ENCODE measurements at regions not wholly inside any gene's neighbourhood (a gene's known extent, or its start where the extent isn't known, plus 50 kb on each side); places are given as distances from the start of the nearest gene placed in this dataset.

DNA sequence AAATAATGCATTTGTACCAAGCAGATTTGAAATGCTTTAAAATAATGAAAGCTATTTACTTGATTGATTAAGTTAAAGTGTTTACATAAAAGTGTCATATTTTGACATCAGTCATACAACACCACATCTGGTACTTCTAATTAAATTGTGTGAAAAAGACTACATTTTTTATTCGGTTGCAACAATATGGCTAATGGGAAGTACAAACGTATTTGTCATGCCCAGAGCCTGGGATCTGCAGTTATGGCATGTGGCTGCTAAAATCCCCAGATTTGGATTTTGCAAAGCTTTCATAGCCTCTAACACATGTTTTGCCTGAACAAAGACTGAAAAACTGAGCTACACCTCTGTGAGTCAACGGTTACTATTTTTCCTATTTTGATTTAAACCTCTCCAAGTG is 66.6 kb downstream of the LLPH start (continued):
- TF ChIP-seq, protein P1, sequence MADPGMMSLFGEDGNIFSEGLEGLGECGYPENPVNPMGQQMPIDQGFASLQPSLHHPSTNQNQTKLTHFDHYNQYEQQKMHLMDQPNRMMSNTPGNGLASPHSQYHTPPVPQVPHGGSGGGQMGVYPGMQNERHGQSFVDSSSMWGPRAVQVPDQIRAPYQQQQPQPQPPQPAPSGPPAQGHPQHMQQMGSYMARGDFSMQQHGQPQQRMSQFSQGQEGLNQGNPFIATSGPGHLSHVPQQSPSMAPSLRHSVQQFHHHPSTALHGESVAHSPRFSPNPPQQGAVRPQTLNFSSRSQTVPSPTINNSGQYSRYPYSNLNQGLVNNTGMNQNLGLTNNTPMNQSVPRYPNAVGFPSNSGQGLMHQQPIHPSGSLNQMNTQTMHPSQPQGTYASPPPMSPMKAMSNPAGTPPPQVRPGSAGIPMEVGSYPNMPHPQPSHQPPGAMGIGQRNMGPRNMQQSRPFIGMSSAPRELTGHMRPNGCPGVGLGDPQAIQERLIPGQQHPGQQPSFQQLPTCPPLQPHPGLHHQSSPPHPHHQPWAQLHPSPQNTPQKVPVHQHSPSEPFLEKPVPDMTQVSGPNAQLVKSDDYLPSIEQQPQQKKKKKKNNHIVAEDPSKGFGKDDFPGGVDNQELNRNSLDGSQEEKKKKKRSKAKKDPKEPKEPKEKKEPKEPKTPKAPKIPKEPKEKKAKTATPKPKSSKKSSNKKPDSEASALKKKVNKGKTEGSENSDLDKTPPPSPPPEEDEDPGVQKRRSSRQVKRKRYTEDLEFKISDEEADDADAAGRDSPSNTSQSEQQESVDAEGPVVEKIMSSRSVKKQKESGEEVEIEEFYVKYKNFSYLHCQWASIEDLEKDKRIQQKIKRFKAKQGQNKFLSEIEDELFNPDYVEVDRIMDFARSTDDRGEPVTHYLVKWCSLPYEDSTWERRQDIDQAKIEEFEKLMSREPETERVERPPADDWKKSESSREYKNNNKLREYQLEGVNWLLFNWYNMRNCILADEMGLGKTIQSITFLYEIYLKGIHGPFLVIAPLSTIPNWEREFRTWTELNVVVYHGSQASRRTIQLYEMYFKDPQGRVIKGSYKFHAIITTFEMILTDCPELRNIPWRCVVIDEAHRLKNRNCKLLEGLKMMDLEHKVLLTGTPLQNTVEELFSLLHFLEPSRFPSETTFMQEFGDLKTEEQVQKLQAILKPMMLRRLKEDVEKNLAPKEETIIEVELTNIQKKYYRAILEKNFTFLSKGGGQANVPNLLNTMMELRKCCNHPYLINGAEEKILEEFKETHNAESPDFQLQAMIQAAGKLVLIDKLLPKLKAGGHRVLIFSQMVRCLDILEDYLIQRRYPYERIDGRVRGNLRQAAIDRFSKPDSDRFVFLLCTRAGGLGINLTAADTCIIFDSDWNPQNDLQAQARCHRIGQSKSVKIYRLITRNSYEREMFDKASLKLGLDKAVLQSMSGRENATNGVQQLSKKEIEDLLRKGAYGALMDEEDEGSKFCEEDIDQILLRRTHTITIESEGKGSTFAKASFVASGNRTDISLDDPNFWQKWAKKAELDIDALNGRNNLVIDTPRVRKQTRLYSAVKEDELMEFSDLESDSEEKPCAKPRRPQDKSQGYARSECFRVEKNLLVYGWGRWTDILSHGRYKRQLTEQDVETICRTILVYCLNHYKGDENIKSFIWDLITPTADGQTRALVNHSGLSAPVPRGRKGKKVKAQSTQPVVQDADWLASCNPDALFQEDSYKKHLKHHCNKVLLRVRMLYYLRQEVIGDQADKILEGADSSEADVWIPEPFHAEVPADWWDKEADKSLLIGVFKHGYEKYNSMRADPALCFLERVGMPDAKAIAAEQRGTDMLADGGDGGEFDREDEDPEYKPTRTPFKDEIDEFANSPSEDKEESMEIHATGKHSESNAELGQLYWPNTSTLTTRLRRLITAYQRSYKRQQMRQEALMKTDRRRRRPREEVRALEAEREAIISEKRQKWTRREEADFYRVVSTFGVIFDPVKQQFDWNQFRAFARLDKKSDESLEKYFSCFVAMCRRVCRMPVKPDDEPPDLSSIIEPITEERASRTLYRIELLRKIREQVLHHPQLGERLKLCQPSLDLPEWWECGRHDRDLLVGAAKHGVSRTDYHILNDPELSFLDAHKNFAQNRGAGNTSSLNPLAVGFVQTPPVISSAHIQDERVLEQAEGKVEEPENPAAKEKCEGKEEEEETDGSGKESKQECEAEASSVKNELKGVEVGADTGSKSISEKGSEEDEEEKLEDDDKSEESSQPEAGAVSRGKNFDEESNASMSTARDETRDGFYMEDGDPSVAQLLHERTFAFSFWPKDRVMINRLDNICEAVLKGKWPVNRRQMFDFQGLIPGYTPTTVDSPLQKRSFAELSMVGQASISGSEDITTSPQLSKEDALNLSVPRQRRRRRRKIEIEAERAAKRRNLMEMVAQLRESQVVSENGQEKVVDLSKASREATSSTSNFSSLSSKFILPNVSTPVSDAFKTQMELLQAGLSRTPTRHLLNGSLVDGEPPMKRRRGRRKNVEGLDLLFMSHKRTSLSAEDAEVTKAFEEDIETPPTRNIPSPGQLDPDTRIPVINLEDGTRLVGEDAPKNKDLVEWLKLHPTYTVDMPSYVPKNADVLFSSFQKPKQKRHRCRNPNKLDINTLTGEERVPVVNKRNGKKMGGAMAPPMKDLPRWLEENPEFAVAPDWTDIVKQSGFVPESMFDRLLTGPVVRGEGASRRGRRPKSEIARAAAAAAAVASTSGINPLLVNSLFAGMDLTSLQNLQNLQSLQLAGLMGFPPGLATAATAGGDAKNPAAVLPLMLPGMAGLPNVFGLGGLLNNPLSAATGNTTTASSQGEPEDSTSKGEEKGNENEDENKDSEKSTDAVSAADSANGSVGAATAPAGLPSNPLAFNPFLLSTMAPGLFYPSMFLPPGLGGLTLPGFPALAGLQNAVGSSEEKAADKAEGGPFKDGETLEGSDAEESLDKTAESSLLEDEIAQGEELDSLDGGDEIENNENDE (IDR thresholded peaks at IDR 0.05; ENCODE audit: insufficient replicate concordance, low read length), result no peak
- TF ChIP-seq, protein P2, sequence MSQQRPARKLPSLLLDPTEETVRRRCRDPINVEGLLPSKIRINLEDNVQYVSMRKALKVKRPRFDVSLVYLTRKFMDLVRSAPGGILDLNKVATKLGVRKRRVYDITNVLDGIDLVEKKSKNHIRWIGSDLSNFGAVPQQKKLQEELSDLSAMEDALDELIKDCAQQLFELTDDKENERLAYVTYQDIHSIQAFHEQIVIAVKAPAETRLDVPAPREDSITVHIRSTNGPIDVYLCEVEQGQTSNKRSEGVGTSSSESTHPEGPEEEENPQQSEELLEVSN (IDR thresholded peaks at IDR 0.05), result no peak
- TF ChIP-seq CBX5 (IDR thresholded peaks at IDR 0.05; ENCODE audit: low read depth, low read length) (no peak), MAFK (IDR thresholded peaks at IDR 0.05; ENCODE audit: low read depth, low read length) (no peak), ATF2 (IDR thresholded peaks at IDR 0.05; ENCODE audit: low read length) (no peak), KDM4A (IDR thresholded peaks at IDR 0.05; ENCODE audit: low read depth, low read length, severe bottlenecking) (no peak), HDAC6 (IDR thresholded peaks at IDR 0.05; ENCODE audit: low read depth, low read length) (no peak), BRCA1 (IDR thresholded peaks at IDR 0.05; ENCODE audit: low read depth, low read length) (no peak), SP1 (IDR thresholded peaks at IDR 0.05; ENCODE audit: low read depth, low read length) (no peak), RXRA (IDR thresholded peaks at IDR 0.05; ENCODE audit: insufficient read depth, low read depth, low read length) (no peak)
